ENCODE measurements at regions not wholly inside any gene's neighbourhood (a gene's known extent, or its start where the extent isn't known, plus 50 kb on each side); places are given as distances from the start of the nearest gene placed in this dataset.

GRCh38 chr6:167525774-167526173 lies 200.9 kb downstream of the TTLL2 start:
- Histone ChIP-seq H3K4me3 (ENCODE audit: severe bottlenecking) (no peak overlapping the region), H3K27me3 (ENCODE audit: insufficient read depth, poor library complexity, severe bottlenecking) (no peaks in the 10 kb centered on the region), H3K9me3 (ENCODE audit: severe bottlenecking) (no peaks in the 10 kb centered on the region), H3K36me3 (ENCODE audit: low read depth) (no peaks in the 10 kb centered on the region), H3K27ac (ENCODE audit: poor library complexity, severe bottlenecking) (no peak overlapping the region), H3K4me1 (ENCODE audit: insufficient read depth, poor library complexity, severe bottlenecking) (no peaks in the 10 kb centered on the region)
- no peak for ATAC-seq (ENCODE audit: low read depth)
- TF ChIP-seq CTCF (IDR thresholded peaks at IDR 0.05; ENCODE audit: poor library complexity, severe bottlenecking), result no peak
- no peak for DNase-seq (ENCODE audit: low spot score)

GRCh38 chr6:167526465-167527368 lies 201.8 kb downstream of the TTLL2 start:
- ATAC-seq (ENCODE audit: low read depth), result no peak
- no peak overlapping the region for H3K4me3 ChIP-seq (ENCODE audit: severe bottlenecking)
- H3K4me1 ChIP-seq (ENCODE audit: insufficient read depth, poor library complexity, severe bottlenecking), result no peaks in the 10 kb centered on the region
- no peak for TF ChIP-seq CTCF (IDR thresholded peaks at IDR 0.05; ENCODE audit: poor library complexity, severe bottlenecking)
- no peaks in the 10 kb centered on the region for H3K36me3 ChIP-seq (ENCODE audit: low read depth)
- H3K27ac ChIP-seq (ENCODE audit: poor library complexity, severe bottlenecking), result no peak overlapping the region
- H3K9me3 ChIP-seq (ENCODE audit: severe bottlenecking), result no peaks in the 10 kb centered on the region
- no peak for DNase-seq (ENCODE audit: low spot score)
- peaks cover 3% of the 10 kb centered on the region for H3K27me3 ChIP-seq (ENCODE audit: insufficient read depth, poor library complexity, severe bottlenecking)

- DNase-seq (ENCODE audit: low spot score) (no peak), ATAC-seq (ENCODE audit: low read depth) (no peak)
- no peak for TF ChIP-seq CTCF (IDR thresholded peaks at IDR 0.05; ENCODE audit: poor library complexity, severe bottlenecking)
- H3K36me3 ChIP-seq (ENCODE audit: low read depth), result no peaks in the 10 kb centered on the region
- no peaks in the 10 kb centered on the region for H3K9me3 ChIP-seq (ENCODE audit: severe bottlenecking)
- no peak overlapping the region for H3K4me3 ChIP-seq (ENCODE audit: severe bottlenecking)
- H3K27ac ChIP-seq (ENCODE audit: poor library complexity, severe bottlenecking), result no peak overlapping the region
- peaks cover 3% of the 10 kb centered on the region for H3K27me3 ChIP-seq (ENCODE audit: insufficient read depth, poor library complexity, severe bottlenecking)
- no peaks in the 10 kb centered on the region for H3K4me1 ChIP-seq (ENCODE audit: insufficient read depth, poor library complexity, severe bottlenecking)
These were observed 203.4 kb downstream of the TTLL2 start for GRCh38 chr6:167528239-167528638.

- no peak for TF ChIP-seq CTCF (IDR thresholded peaks at IDR 0.05; ENCODE audit: poor library complexity, severe bottlenecking)
- Histone ChIP-seq H3K4me3 (ENCODE audit: severe bottlenecking) (no peak overlapping the region), H3K4me1 (ENCODE audit: insufficient read depth, poor library complexity, severe bottlenecking) (no peaks in the 10 kb centered on the region)
These were observed 204.1 kb downstream of the TTLL2 start for GRCh38 chr6:167528976-167529375.

More at GRCh38 chr6:167528976-167529375, 204.1 kb downstream of the TTLL2 start:
- ATAC-seq (ENCODE audit: low read depth) (no peak), DNase-seq (ENCODE audit: low spot score) (no peak)
- peaks cover 4% of the 10 kb centered on the region for H3K27me3 ChIP-seq (ENCODE audit: insufficient read depth, poor library complexity, severe bottlenecking)
- H3K9me3 ChIP-seq (ENCODE audit: severe bottlenecking), result no peaks in the 10 kb centered on the region
- H3K36me3 ChIP-seq (ENCODE audit: low read depth), result no peaks in the 10 kb centered on the region
- no peak overlapping the region for H3K27ac ChIP-seq (ENCODE audit: poor library complexity, severe bottlenecking)

Data from RWPE2 (cell line).